Ovary (tissue), 3 donors: ENCODE measurements at regions not wholly inside any gene's neighbourhood (a gene's known extent, or its start where the extent isn't known, plus 50 kb on each side); places are given as distances from the start of the nearest gene placed in this dataset.
"Not testable (repeated sequence)": the region's sequence is repeated elsewhere in the genome, so short reads cannot be mapped to it uniquely, and the experiment has no call there.

Experiments used
- CTCF ChIP-seq, 3 donors: fragments of 450-650 bp in 2 of 3; fragments of 200-600 bp in 1 of 3; IDR thresholded peaks; one replicate each; pipeline versions ENCODE4 v1.5.1 to v1.8.0; 2016 to 2022; ENCODE audit warnings: antibody characterized with exemption in 3 of 3, mild to moderate bottlenecking in 1 of 3
- EP300 ChIP-seq: sonication (generic); formaldehyde crosslinking; IDR thresholded peaks from one replicate; pipeline ENCODE4 v1.6.1; 2017; ENCODE audit warnings: antibody characterized with exemption
- POLR2A ChIP-seq: fragments of 450-650 bp; IDR thresholded peaks from one replicate; pipeline ENCODE4 v1.6.1; 2017; ENCODE audit warnings: antibody characterized with exemption, mild to moderate bottlenecking, moderate library complexity
- donor health status: DM: no; HTN: no; CAD: no.

DNA sequence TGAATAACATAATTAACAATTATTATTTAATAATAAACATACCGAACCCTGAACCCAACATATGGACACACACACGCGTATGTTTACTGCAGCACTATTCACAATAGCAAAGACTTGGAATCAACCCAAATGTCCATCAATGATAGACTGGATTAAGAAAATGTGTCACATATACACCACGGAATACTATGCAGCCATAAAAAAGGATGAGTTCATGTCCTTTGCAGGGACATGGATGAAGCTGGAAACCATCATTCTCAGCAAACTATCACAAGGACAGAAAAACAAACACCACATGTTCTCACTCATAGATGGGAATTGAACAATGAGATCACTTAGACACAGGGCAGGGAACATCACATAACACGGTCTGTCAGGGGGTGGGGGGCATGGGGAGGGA lies 333.5 kb downstream of the KIF20B start:
- TF ChIP-seq CTCF (IDR thresholded peaks at IDR 0.05); POLR2A; EP300: not testable (repeated sequence)
